Breast epithelium (tissue), 3 donors: ENCODE measurements at regions not wholly inside any gene's neighbourhood (a gene's known extent, or its start where the extent isn't known, plus 50 kb on each side); places are given as distances from the start of the nearest gene placed in this dataset.

Source experiments
- POLR2A ChIP-seq: fragments of 450-650 bp; IDR thresholded peaks from one replicate; pipeline ENCODE4 v1.6.1; 2016; ENCODE audit warnings: antibody characterized with exemption, mild to moderate bottlenecking, moderate library complexity
- TF ChIP-seq, protein P1 (sequence below), 3 donors: fragments of 450-650 bp; IDR thresholded peaks; one replicate each; pipeline ENCODE4 v1.5.1; 2016 to 2017; ENCODE audit warnings: antibody characterized with exemption in 3 of 3, mild to moderate bottlenecking in 3 of 3, moderate library complexity in 3 of 3

DNA sequence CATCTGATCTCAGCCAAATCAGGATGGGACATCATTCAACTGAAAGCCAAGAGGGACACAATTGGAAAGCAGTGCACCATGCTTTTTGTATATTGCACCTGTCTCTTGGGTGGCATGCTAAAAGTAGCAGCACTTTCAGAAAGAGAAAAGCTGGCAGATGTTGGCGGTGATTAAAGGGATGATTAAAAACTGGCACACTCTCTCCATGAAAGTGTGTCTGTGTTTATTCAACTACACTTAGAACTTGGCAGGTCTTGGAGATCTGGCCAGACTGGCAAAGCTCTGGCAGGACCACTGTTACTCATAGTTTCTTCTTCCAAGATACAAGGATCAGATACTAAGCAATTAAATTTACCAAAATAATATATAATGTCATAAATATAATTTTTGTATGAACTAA lies 112.9 kb upstream of the ELAVL2 start:
- TF ChIP-seq POLR2A: no peak
- TF ChIP-seq, protein P1, sequence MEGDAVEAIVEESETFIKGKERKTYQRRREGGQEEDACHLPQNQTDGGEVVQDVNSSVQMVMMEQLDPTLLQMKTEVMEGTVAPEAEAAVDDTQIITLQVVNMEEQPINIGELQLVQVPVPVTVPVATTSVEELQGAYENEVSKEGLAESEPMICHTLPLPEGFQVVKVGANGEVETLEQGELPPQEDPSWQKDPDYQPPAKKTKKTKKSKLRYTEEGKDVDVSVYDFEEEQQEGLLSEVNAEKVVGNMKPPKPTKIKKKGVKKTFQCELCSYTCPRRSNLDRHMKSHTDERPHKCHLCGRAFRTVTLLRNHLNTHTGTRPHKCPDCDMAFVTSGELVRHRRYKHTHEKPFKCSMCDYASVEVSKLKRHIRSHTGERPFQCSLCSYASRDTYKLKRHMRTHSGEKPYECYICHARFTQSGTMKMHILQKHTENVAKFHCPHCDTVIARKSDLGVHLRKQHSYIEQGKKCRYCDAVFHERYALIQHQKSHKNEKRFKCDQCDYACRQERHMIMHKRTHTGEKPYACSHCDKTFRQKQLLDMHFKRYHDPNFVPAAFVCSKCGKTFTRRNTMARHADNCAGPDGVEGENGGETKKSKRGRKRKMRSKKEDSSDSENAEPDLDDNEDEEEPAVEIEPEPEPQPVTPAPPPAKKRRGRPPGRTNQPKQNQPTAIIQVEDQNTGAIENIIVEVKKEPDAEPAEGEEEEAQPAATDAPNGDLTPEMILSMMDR (IDR thresholded peaks at IDR 0.05): no peak
